ENCODE measurements at regions not wholly inside any gene's neighbourhood (a gene's known extent, or its start where the extent isn't known, plus 50 kb on each side); places are given as distances from the start of the nearest gene placed in this dataset.

- DNase-seq: no peak
Measured at GRCh38 chr4:3818371-3818770, 52.2 kb downstream of the ADRA2C start.

GRCh38 chr4:3819210-3819919 is 53.2 kb downstream of the ADRA2C start:
- no peak for DNase-seq

DNA sequence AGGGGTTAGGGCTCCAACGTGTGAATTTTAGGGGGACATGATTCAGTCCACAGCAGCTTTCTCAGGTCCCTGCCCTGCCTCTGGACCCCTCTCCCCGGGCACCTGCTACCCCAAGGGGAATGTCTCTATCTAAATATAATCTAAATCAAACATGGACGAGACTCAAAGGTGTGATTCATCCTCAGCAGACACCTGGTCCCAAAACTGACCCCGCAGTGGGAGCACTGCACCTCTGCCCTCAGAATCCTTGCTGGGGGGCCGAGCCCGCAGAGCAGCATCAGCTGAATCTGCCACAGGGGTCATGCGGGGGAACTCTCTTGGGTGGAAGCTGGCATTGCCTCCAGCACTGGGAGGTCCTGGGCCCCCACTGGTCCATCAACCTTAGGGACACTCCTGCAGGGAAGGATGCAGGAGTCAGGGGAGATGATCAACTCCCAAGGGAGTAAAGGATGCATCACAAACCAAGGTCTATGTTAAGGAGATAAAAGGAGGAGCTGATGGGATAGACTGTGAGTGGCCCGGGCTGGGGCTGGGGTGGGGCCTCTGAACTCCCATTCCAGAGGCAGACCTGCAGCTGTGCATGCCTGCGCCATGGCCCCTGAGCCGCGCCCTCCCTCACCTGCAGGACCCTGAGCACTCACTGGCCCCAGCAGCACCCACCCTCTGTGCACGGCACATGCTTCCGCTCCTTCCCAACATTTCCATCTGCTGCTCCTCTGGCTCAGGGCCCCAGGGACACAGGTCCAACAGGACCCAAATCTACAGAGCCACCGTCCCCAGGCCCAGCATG is 54.0 kb downstream of the ADRA2C start:
- no peak for DNase-seq

DNA sequence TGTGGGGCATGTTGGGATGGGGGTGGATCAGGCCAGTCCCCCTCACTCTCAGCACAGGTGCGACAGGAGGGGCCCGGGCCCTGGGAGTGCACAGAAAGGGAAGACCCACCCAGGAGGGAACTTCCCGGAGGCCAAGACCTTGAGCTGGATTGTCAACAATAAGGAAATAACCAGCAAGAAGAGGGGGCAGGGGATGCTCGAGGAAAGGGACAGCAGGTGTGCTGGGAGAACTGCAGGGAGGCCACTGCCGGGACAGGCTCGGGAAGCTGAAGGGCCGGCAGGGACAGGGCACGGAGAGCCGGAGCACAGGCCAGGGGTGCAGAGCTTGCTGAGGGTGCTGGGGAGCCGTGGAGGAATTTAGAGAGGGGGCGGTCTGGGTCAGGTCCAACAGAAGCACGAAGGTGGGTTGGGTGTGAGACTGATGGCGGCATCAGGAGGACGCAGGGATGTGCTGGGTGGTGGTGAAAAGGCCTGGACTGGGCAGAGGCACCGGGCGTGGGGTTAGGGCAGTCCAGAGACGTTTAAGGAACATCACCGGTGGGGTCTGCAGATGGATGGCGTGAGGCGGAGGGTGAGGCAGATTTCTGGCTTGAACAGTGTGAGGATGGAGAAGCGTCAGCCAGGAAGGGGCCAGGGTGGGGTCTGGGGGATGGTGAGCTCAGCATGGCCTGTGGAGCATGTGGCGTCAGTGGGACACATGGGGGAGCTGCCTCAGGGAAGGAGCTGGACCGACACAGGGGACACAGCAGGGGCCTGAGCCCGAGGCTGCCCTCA is 54.8 kb downstream of the ADRA2C start:
- no peak for DNase-seq

GRCh38 chr4:3821580-3822229 is 55.5 kb downstream of the ADRA2C start:
- no peak for DNase-seq

DNA sequence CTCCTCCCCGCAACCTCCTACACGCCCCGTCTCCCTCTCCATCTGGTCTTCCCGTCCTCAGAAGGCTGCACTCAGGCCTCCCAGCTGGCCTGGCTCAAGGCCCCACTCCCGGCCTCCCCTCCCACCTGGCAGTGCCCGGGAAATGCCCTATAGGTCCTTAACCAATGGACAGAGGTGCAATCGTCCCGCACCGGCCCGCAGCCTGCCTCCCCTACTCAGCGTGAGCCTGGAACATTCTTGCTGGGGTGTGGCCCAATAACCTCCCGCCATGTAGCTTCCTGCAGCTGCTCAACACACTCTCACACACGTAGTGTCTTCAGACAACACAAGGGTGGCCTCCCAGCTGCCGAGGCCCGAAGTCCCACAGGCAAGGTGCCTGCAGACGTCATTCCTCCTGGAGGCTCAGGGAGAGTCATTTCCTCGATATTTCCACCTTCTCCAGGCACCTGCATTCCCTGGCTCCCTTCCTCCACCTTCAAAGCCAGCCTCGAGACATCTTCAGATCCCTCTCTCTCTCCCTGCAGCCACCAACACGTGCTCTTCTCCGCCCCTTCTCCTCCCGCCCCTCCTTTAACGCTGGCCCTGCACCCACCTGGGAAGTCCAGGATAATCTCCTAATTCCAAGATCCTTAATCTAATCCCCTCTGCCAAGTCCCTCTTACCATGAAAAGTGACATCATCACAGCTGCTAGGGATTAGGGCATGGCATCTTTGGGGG is 56.2 kb downstream of the ADRA2C start:
- no peak for DNase-seq

- no peak for DNase-seq
Measured at GRCh38 chr4:3823496-3824341, 57.5 kb downstream of the ADRA2C start.

- no peak for DNase-seq
Measured at GRCh38 chr4:3824521-3825270, 58.5 kb downstream of the ADRA2C start.

GRCh38 chr4:3825530-3825929 is 59.3 kb downstream of the ADRA2C start:
- DNase-seq: no peak

- DNase-seq: no peak
Measured at GRCh38 chr4:3826247-3827172, 60.3 kb downstream of the ADRA2C start.

- DNase-seq: no peak
Measured at GRCh38 chr4:3827616-3828492, 61.7 kb downstream of the ADRA2C start.

GRCh38 chr4:3828546-3828945 is 62.4 kb downstream of the ADRA2C start:
- DNase-seq: no peak

GRCh38 chr4:3829211-3829955 is 63.2 kb downstream of the ADRA2C start:
- no peak for DNase-seq

- DNase-seq: no peak
Measured at GRCh38 chr4:3829956-3830773, 64.0 kb downstream of the ADRA2C start.

DNA sequence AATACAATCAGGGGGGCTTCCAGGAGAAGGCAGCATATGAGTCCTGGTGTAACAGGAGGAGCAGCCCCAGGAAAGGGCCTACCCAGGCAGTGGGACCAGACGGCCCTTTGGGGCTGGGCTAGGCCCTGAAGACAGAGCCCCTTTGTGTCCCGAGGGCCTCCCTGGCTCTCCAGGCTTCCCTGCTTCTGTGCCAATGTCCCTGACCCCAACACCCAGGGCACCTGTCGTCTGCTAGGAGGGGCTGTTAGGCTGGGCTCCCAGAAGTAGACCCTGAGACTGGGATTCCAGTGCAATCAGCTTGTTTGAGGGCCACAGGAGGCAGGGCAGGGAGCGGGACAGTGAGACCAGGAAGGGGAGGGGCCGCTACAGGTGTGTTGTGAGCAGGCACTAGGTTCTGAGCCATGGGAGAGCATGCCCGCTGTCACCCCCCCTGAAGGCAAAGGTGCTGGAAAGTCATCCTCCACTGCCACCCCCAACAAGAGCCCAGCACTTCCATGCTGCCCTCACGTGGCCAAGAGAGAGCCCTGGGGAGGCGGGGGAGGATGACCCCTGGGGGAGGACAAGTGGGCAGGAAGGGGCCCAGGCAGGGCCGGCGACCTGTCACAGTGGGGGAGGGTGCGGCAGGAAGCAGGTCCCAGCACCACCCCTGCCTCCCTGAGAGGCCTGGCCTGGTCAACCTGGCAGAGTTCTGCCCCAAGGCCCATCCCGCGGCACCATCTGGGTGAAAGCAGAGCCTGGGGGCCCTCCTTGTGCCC is 64.8 kb downstream of the ADRA2C start:
- no peak for DNase-seq

GRCh38 chr4:3831529-3832150 is 65.5 kb downstream of the ADRA2C start:
- no peak for DNase-seq

Data from activated effector memory CD4-positive, alpha-beta T cell treated with Interleukin-2 at 50 U/mL for 16 hours (primary cell).